Central memory CD8-positive, alpha-beta T cell (primary cell): ENCODE measurements at regions not wholly inside any gene's neighbourhood (a gene's known extent, or its start where the extent isn't known, plus 50 kb on each side); places are given as distances from the start of the nearest gene placed in this dataset.
"Not testable (repeated sequence)": the region's sequence is repeated elsewhere in the genome, so short reads cannot be mapped to it uniquely, and the experiment has no call there.

ENCODE experiments used
- ATAC-seq: fragments of 150-1000 bp; cut with Tn5 transposase; replicated peaks from 2 replicates; pipeline ENCODE4 v1.10.0; 2022; ENCODE audit warnings: mild to moderate bottlenecking, moderate FRiP score, moderate number of reproducible peaks; ENCODE audit not compliant: poor library complexity, severe bottlenecking; ENCODE audit errors: extremely low read depth
- DNase-seq, 2 donors: peaks; one replicate each; pipeline ENCODE4 v3.0.0; 2021; ENCODE audit warnings: low spot score in 2 of 2
- H3K27ac Mint-ChIP-seq: one replicate; pipeline ENCODE4 v1.8.0; 2022; ENCODE audit warnings: low read depth, mild to moderate bottlenecking, moderate library complexity, mixed read lengths
- H3K27me3 Mint-ChIP-seq: one replicate; pipeline ENCODE4 v1.8.0; 2022; ENCODE audit warnings: mixed read lengths
- H3K36me3 Mint-ChIP-seq: one replicate; pipeline ENCODE4 v1.8.0; 2022; ENCODE audit warnings: mild to moderate bottlenecking, moderate library complexity, mixed read lengths; ENCODE audit not compliant: insufficient read depth
- H3K4me1 Mint-ChIP-seq: one replicate; pipeline ENCODE4 v1.8.0; 2022; ENCODE audit warnings: mixed read lengths
- H3K4me3 Mint-ChIP-seq: one replicate; pipeline ENCODE4 v1.8.0; 2022; ENCODE audit warnings: mild to moderate bottlenecking, moderate library complexity, mixed read lengths
- H3K9me3 Mint-ChIP-seq: one replicate; pipeline ENCODE4 v1.8.0; 2022; ENCODE audit warnings: mixed read lengths

- not testable (repeated sequence) for H3K36me3 Mint-ChIP-seq, H3K4me1 Mint-ChIP-seq, DNase-seq, H3K9me3 Mint-ChIP-seq, H3K27ac Mint-ChIP-seq, H3K4me3 Mint-ChIP-seq, H3K27me3 Mint-ChIP-seq, ATAC-seq
Observed at GRCh38 chr6:141916682-141917505, 215.8 kb upstream of the GJE1 start.

GRCh38 chr6:141914646-141915045 is 218.1 kb upstream of the GJE1 start:
- H3K4me3 Mint-ChIP-seq, result no peak overlapping the region
- ATAC-seq, result no peak

GRCh38 chr6:141906569-141907080 is 226.1 kb upstream of the GJE1 start:
- DNase-seq, result no peak
- ATAC-seq, result no peak
- Mint-ChIP-seq H3K27me3 (no peaks in the 10 kb centered on the region), H3K36me3 (peaks cover 4% of the 10 kb centered on the region), H3K4me3 (no peak overlapping the region), H3K27ac (no peak overlapping the region), H3K4me1 (no peaks in the 10 kb centered on the region), H3K9me3 (no peaks in the 10 kb centered on the region)

More at GRCh38 chr6:141914646-141915045, 218.1 kb upstream of the GJE1 start:
- no peaks in the 10 kb centered on the region for H3K4me1 Mint-ChIP-seq
- no peaks in the 10 kb centered on the region for H3K36me3 Mint-ChIP-seq
- H3K9me3 Mint-ChIP-seq, result no peaks in the 10 kb centered on the region
- DNase-seq, result no peak
- peaks cover 7% of the 10 kb centered on the region for H3K27me3 Mint-ChIP-seq
- no peak overlapping the region for H3K27ac Mint-ChIP-seq

GRCh38 chr6:141890661-141891060 is 242.1 kb upstream of the GJE1 start:
- H3K4me1 Mint-ChIP-seq, result no peaks in the 10 kb centered on the region
- H3K36me3 Mint-ChIP-seq, result no peaks in the 10 kb centered on the region
- no peak overlapping the region for H3K27ac Mint-ChIP-seq

GRCh38 chr6:141884850-141885249 is 247.9 kb upstream of the GJE1 start:
- peaks cover 7% of the 10 kb centered on the region for H3K9me3 Mint-ChIP-seq
- DNase-seq (no peak), ATAC-seq (no peak)
- no peaks in the 10 kb centered on the region for H3K27me3 Mint-ChIP-seq
- no peak overlapping the region for H3K4me3 Mint-ChIP-seq
- no peaks in the 10 kb centered on the region for H3K36me3 Mint-ChIP-seq
- H3K27ac Mint-ChIP-seq, result no peak overlapping the region
- H3K4me1 Mint-ChIP-seq, result no peaks in the 10 kb centered on the region

More at GRCh38 chr6:141890661-141891060, 242.1 kb upstream of the GJE1 start:
- DNase-seq, result no peak
- Mint-ChIP-seq H3K9me3 (peaks cover 11% of the 10 kb centered on the region), H3K4me3 (no peak overlapping the region), H3K27me3 (no peaks in the 10 kb centered on the region)
- no peak for ATAC-seq

GRCh38 chr6:141878686-141879085 is 254.0 kb upstream of the GJE1 start:
- DNase-seq, result no peak
- Mint-ChIP-seq H3K27ac (no peak overlapping the region), H3K9me3 (no peaks in the 10 kb centered on the region), H3K36me3 (no peaks in the 10 kb centered on the region), H3K4me1 (no peaks in the 10 kb centered on the region), H3K27me3 (no peaks in the 10 kb centered on the region), H3K4me3 (no peak overlapping the region)
- no peak for ATAC-seq

- H3K4me3 Mint-ChIP-seq, result no peak overlapping the region
Observed at GRCh38 chr6:141877275-141877983, 255.3 kb upstream of the GJE1 start.

GRCh38 chr6:141874930-141875602 is 257.7 kb upstream of the GJE1 start:
- Mint-ChIP-seq H3K27me3 (no peaks in the 10 kb centered on the region), H3K36me3 (no peaks in the 10 kb centered on the region), H3K9me3 (no peaks in the 10 kb centered on the region), H3K4me3 (no peak overlapping the region), H3K27ac (no peak overlapping the region), H3K4me1 (no peaks in the 10 kb centered on the region)
- no peak for DNase-seq
- no peak for ATAC-seq

More at GRCh38 chr6:141877275-141877983, 255.3 kb upstream of the GJE1 start:
- H3K9me3 Mint-ChIP-seq, result no peaks in the 10 kb centered on the region
- H3K4me1 Mint-ChIP-seq, result no peaks in the 10 kb centered on the region
- no peaks in the 10 kb centered on the region for H3K36me3 Mint-ChIP-seq
- no peaks in the 10 kb centered on the region for H3K27me3 Mint-ChIP-seq
- ATAC-seq, result no peak
- no peak for DNase-seq
- no peak overlapping the region for H3K27ac Mint-ChIP-seq

- H3K9me3 Mint-ChIP-seq, H3K36me3 Mint-ChIP-seq, H3K4me3 Mint-ChIP-seq, H3K4me1 Mint-ChIP-seq, ATAC-seq, DNase-seq, H3K27me3 Mint-ChIP-seq, H3K27ac Mint-ChIP-seq: not testable (repeated sequence)
Observed at GRCh38 chr6:141869509-141869908, 263.2 kb upstream of the GJE1 start.

GRCh38 chr6:141867767-141868166 is 265.0 kb upstream of the GJE1 start:
- H3K9me3 Mint-ChIP-seq, result no peaks in the 10 kb centered on the region
- DNase-seq, result no peak
- H3K36me3 Mint-ChIP-seq, result no peaks in the 10 kb centered on the region
- H3K27me3 Mint-ChIP-seq, result no peaks in the 10 kb centered on the region
- no peak overlapping the region for H3K4me3 Mint-ChIP-seq
- H3K4me1 Mint-ChIP-seq, result no peaks in the 10 kb centered on the region
- ATAC-seq, result no peak
- no peak overlapping the region for H3K27ac Mint-ChIP-seq

- ATAC-seq (no peak), DNase-seq (no peak)
- H3K27ac Mint-ChIP-seq, result no peak overlapping the region
- H3K27me3 Mint-ChIP-seq, result no peaks in the 10 kb centered on the region
- H3K9me3 Mint-ChIP-seq, result no peaks in the 10 kb centered on the region
- H3K4me3 Mint-ChIP-seq, result no peak overlapping the region
- H3K36me3 Mint-ChIP-seq, result no peaks in the 10 kb centered on the region
- no peaks in the 10 kb centered on the region for H3K4me1 Mint-ChIP-seq
Observed at GRCh38 chr6:141866731-141867497, 265.8 kb upstream of the GJE1 start.

- no peak for ATAC-seq
Observed at GRCh38 chr6:141851063-141851462, 281.7 kb upstream of the GJE1 start.

More at GRCh38 chr6:141851063-141851462, 281.7 kb upstream of the GJE1 start:
- Mint-ChIP-seq H3K27ac (no peak overlapping the region), H3K4me1 (peaks cover 33% of the 10 kb centered on the region), H3K4me3 (no peak overlapping the region), H3K9me3 (no peaks in the 10 kb centered on the region), H3K36me3 (peaks cover 4% of the 10 kb centered on the region), H3K27me3 (no peaks in the 10 kb centered on the region)
- no peak for DNase-seq
